Esophagus muscularis mucosa (tissue), 4 donors: ENCODE measurements at regions not wholly inside any gene's neighbourhood (a gene's known extent, or its start where the extent isn't known, plus 50 kb on each side); places are given as distances from the start of the nearest gene placed in this dataset.

Experiments
- DNase-seq: peaks from one replicate; pipeline ENCODE4 v3.0.0-alpha.2; 2017; ENCODE audit errors: extremely low spot score
- H3K27ac ChIP-seq, 4 donors: fragments of 200-600 bp; sonication (generic); replicated peaks in 1 of 4; 1 replicate in 3 of 4; 2 replicates in 1 of 4; pipeline ENCODE4 v1.5.1; 2016 to 2019; ENCODE audit warnings: mild to moderate bottlenecking in 1 of 4
- H3K27me3 ChIP-seq, 4 donors: fragments of 200-600 bp; sonication (generic); one replicate each; pipeline versions ENCODE4 v1.5.1 to v1.6.0; 2016 to 2019
- H3K36me3 ChIP-seq, 4 donors: fragments of 200-600 bp; sonication (generic); one replicate each; pipeline ENCODE4 v1.5.1; 2016 to 2019
- H3K4me1 ChIP-seq, 4 donors: fragments of 200-600 bp; sonication (generic); one replicate each; pipeline ENCODE4 v1.5.1; 2016 to 2019
- H3K4me3 ChIP-seq, 4 donors: fragments of 200-600 bp; sonication (generic); 1 replicate in 2 of 4; 2 replicates in 2 of 4; pipeline ENCODE4 v1.5.1; 2016 to 2019; ENCODE audit warnings: mild to moderate bottlenecking in 4 of 4, moderate library complexity in 1 of 4
- H3K9me3 ChIP-seq, 4 donors: fragments of 200-600 bp; sonication (generic); 1 replicate in 3 of 4; 2 replicates in 1 of 4; pipeline ENCODE4 v1.5.1; 2016 to 2019
- CTCF ChIP-seq, 3 experiments: fragments of 200-600 bp in 2 of 3; fragments of 450-650 bp in 1 of 3; sonication (generic) in 2 of 3; IDR thresholded peaks; one replicate each; pipeline ENCODE4 v1.5.1; 2017 to 2019; ENCODE audit warnings: antibody characterized with exemption in 3 of 3, mild to moderate bottlenecking in 2 of 3, moderate library complexity in 1 of 3
- EP300 ChIP-seq: sonication (generic); formaldehyde crosslinking; IDR thresholded peaks from one replicate; pipeline ENCODE4 v1.6.1; 2017; ENCODE audit warnings: antibody characterized with exemption
- POLR2A ChIP-seq: fragments of 450-650 bp; IDR thresholded peaks from one replicate; pipeline ENCODE4 v1.6.1; 2017; ENCODE audit warnings: antibody characterized with exemption, moderate library complexity, mild to moderate bottlenecking, low read depth
- POLR2AphosphoS5 ChIP-seq, 2 donors: sonication (generic); formaldehyde crosslinking; IDR thresholded peaks; one replicate each; pipeline ENCODE4 v1.6.1; 2017; ENCODE audit warnings: antibody characterized with exemption in 2 of 2
- WGBS: methylation state at CpG from one replicate; pipeline ENCODE4 v1.1.5; 2018; 5-methylcytosine and 5-hydroxymethylcytosine counted together
- intact Hi-C: fragments of 100-400 bp; cut with DNase I; formaldehyde crosslinking; loops from one replicate; pipeline ENCODE4 v1.15.1; 2023

- no peak overlapping the region for H3K4me3 ChIP-seq
- 83% methylated on average over 5 of the region's 5 CpGs for WGBS
- no peaks in the 10 kb centered on the region for H3K36me3 ChIP-seq
- intact Hi-C loops = no loop called here
- no peaks in the 10 kb centered on the region for H3K9me3 ChIP-seq
- no peak for DNase-seq
- peaks cover 0 to 10% (median 2%) of the 10 kb centered on the region in 4 donors for H3K4me1 ChIP-seq
- H3K27ac ChIP-seq = no peak overlapping the region
- TF ChIP-seq POLR2AphosphoS5 (IDR thresholded peaks at IDR 0.05) (no peak), POLR2A (no peak), EP300 (no peak), CTCF (IDR thresholded peaks at IDR 0.05) (no peak)
- no peaks in the 10 kb centered on the region for H3K27me3 ChIP-seq
Measured at GRCh38 chr7:13067036-13067435, 379.6 kb downstream of the ARL4A start.

GRCh38 chr7:13068032-13068431 lies 380.6 kb downstream of the ARL4A start:
- Histone ChIP-seq H3K4me1 (peaks cover 0 to 10% (median 2%) of the 10 kb centered on the region in 4 donors), H3K36me3 (no peaks in the 10 kb centered on the region), H3K9me3 (no peaks in the 10 kb centered on the region), H3K27me3 (no peaks in the 10 kb centered on the region), H3K27ac (no peak overlapping the region), H3K4me3 (no peak overlapping the region)
- intact Hi-C loops = no loop called here
- TF ChIP-seq POLR2AphosphoS5 (IDR thresholded peaks at IDR 0.05) = no peak
- no peak for TF ChIP-seq POLR2A
- TF ChIP-seq EP300 = no peak
- no peak for TF ChIP-seq CTCF (IDR thresholded peaks at IDR 0.05)
- DNase-seq = no peak
- WGBS = 96% methylated on average over 2 of the region's 2 CpGs

- Histone ChIP-seq H3K9me3 (no peaks in the 10 kb centered on the region), H3K36me3 (no peaks in the 10 kb centered on the region), H3K4me1 (peaks cover 0 to 10% (median 2%) of the 10 kb centered on the region in 4 donors), H3K27ac (no peak overlapping the region), H3K27me3 (no peaks in the 10 kb centered on the region), H3K4me3 (no peak overlapping the region)
- WGBS = 33% methylated on average over 1 of the region's 1 CpG
- intact Hi-C loops = no loop called here
- no peak for DNase-seq
- TF ChIP-seq POLR2A (no peak), EP300 (no peak), POLR2AphosphoS5 (IDR thresholded peaks at IDR 0.05) (no peak), CTCF (IDR thresholded peaks at IDR 0.05) (no peak)
Measured at GRCh38 chr7:13069841-13070240, 382.4 kb downstream of the ARL4A start.

GRCh38 chr7:13072014-13072413 lies 384.6 kb downstream of the ARL4A start:
- Histone ChIP-seq H3K9me3 (no peaks in the 10 kb centered on the region), H3K36me3 (no peaks in the 10 kb centered on the region), H3K4me1 (peaks cover 0 to 10% (median 2%) of the 10 kb centered on the region in 4 donors), H3K27me3 (no peaks in the 10 kb centered on the region), H3K4me3 (no peak overlapping the region), H3K27ac (no peak overlapping the region)
- intact Hi-C loops = no loop called here
- no peak for DNase-seq
- TF ChIP-seq CTCF (IDR thresholded peaks at IDR 0.05) = no peak
- no peak for TF ChIP-seq POLR2A
- no peak for TF ChIP-seq EP300
- TF ChIP-seq POLR2AphosphoS5 (IDR thresholded peaks at IDR 0.05) = no peak
- WGBS = 50% methylated on average over 3 of the region's 3 CpGs

GRCh38 chr7:13077466-13077865 lies 390.0 kb downstream of the ARL4A start:
- Histone ChIP-seq H3K27me3 (no peaks in the 10 kb centered on the region), H3K36me3 (no peaks in the 10 kb centered on the region), H3K4me3 (no peak overlapping the region), H3K4me1 (no peaks in the 10 kb centered on the region), H3K27ac (no peak overlapping the region), H3K9me3 (no peaks in the 10 kb centered on the region)
- intact Hi-C loops = no loop called here
- WGBS = 54% methylated on average over 3 of the region's 3 CpGs
- DNase-seq = no peak
- TF ChIP-seq CTCF (IDR thresholded peaks at IDR 0.05) (no peak), POLR2A (no peak), EP300 (no peak), POLR2AphosphoS5 (IDR thresholded peaks at IDR 0.05) (no peak)
